Tibial artery (tissue), 4 donors: ENCODE measurements at regions not wholly inside any gene's neighbourhood (a gene's known extent, or its start where the extent isn't known, plus 50 kb on each side); places are given as distances from the start of the nearest gene placed in this dataset.

ENCODE experiments used
- DNase-seq, 2 donors: peaks; one replicate each; pipeline ENCODE4 v3.0.0-alpha.2; 2019
- H3K27ac ChIP-seq, 2 donors: fragments of 200-600 bp; sonication (generic) in 1 of 2; 1 replicate in 1 of 2; 2 replicates in 1 of 2; pipeline ENCODE4 v1.5.1; 2018 to 2019; ENCODE audit warnings: mild to moderate bottlenecking in 1 of 2
- H3K27me3 ChIP-seq, 2 donors: fragments of 200-600 bp; sonication (generic) in 1 of 2; one replicate each; pipeline versions ENCODE4 v1.5.1 to v1.6.0; 2016 to 2019
- H3K36me3 ChIP-seq, 3 donors: fragments of 200-600 bp; sonication (generic) in 2 of 3; one replicate each; pipeline ENCODE4 v1.5.1; 2016 to 2019; ENCODE audit warnings: mild to moderate bottlenecking in 2 of 3
- H3K4me1 ChIP-seq, 4 donors: fragments of 200-600 bp; sonication (generic) in 2 of 4; 1 replicate in 3 of 4; 2 replicates in 1 of 4; pipeline ENCODE4 v1.5.1; 2016 to 2019
- H3K4me3 ChIP-seq, 2 donors: fragments of 200-600 bp; sonication (generic) in 1 of 2; 1 replicate in 1 of 2; 2 replicates in 1 of 2; pipeline ENCODE4 v1.5.1; 2018 to 2019; ENCODE audit warnings: mild to moderate bottlenecking in 2 of 2
- H3K9me3 ChIP-seq, 3 donors: fragments of 200-600 bp; sonication (generic) in 1 of 3; one replicate each; pipeline ENCODE4 v1.5.1; 2016 to 2019
- CTCF ChIP-seq, 2 experiments: fragments of 200-600 bp in 1 of 2; fragments of 450-650 bp in 1 of 2; IDR thresholded peaks; one replicate each; pipeline ENCODE4 v1.5.1; 2017 to 2019; ENCODE audit warnings: antibody characterized with exemption in 2 of 2, mild to moderate bottlenecking in 1 of 2, moderate library complexity in 1 of 2
- intact Hi-C: fragments of 100-400 bp; cut with DNase I; formaldehyde crosslinking; loops from one replicate; pipeline ENCODE4 v1.15.0; 2023; ENCODE audit warnings: low total_unique reads

GRCh38 chr11:134822897-134823296 is 410.9 kb upstream of the B3GAT1 start:
- H3K36me3 ChIP-seq: no peaks in the 10 kb centered on the region
- no peak for TF ChIP-seq CTCF (IDR thresholded peaks at IDR 0.05)
- H3K27me3 ChIP-seq: peaks cover 0 to 5% of the 10 kb centered on the region in 2 donors
- H3K9me3 ChIP-seq: no peaks in the 10 kb centered on the region
- intact Hi-C loops: no loop called here
- H3K4me3 ChIP-seq: no peak overlapping the region
- no peaks in the 10 kb centered on the region for H3K4me1 ChIP-seq
- no peak overlapping the region for H3K27ac ChIP-seq
- no peak for DNase-seq

- no peak overlapping the region for H3K27ac ChIP-seq
- H3K9me3 ChIP-seq: no peaks in the 10 kb centered on the region
- no peak for TF ChIP-seq CTCF (IDR thresholded peaks at IDR 0.05)
- no peak overlapping the region for H3K4me3 ChIP-seq
- intact Hi-C loops: no loop called here
- peaks cover 0 to 5% of the 10 kb centered on the region in 2 donors for H3K27me3 ChIP-seq
- H3K4me1 ChIP-seq: no peaks in the 10 kb centered on the region
- DNase-seq: no peak
- no peaks in the 10 kb centered on the region for H3K36me3 ChIP-seq
Observed at GRCh38 chr11:134821422-134821821, 409.4 kb upstream of the B3GAT1 start.

- Histone ChIP-seq H3K9me3 (no peaks in the 10 kb centered on the region), H3K27me3 (peaks cover 0 to 5% of the 10 kb centered on the region in 2 donors), H3K4me3 (no peak overlapping the region), H3K36me3 (no peaks in the 10 kb centered on the region), H3K4me1 (no peaks in the 10 kb centered on the region), H3K27ac (no peak overlapping the region)
- intact Hi-C loops: no loop called here
- TF ChIP-seq CTCF (IDR thresholded peaks at IDR 0.05): no peak
- DNase-seq: no peak
Observed at GRCh38 chr11:134819041-134819440, 407.0 kb upstream of the B3GAT1 start.

- no peak for DNase-seq
- H3K4me3 ChIP-seq: no peak overlapping the region
- TF ChIP-seq CTCF (IDR thresholded peaks at IDR 0.05): no peak
- no peak overlapping the region for H3K27ac ChIP-seq
- peaks cover 0 to 5% of the 10 kb centered on the region in 2 donors for H3K27me3 ChIP-seq
- no peaks in the 10 kb centered on the region for H3K9me3 ChIP-seq
- no peaks in the 10 kb centered on the region for H3K4me1 ChIP-seq
- intact Hi-C loops: no loop called here
- H3K36me3 ChIP-seq: no peaks in the 10 kb centered on the region
Observed at GRCh38 chr11:134818516-134818915, 406.5 kb upstream of the B3GAT1 start.

GRCh38 chr11:134815404-134815803 is 403.4 kb upstream of the B3GAT1 start:
- Histone ChIP-seq H3K36me3 (no peaks in the 10 kb centered on the region), H3K27ac (no peak overlapping the region), H3K9me3 (no peaks in the 10 kb centered on the region), H3K27me3 (peaks cover 0 to 5% of the 10 kb centered on the region in 2 donors), H3K4me1 (no peaks in the 10 kb centered on the region), H3K4me3 (no peak overlapping the region)
- no peak for DNase-seq
- intact Hi-C loops: no loop called here
- no peak for TF ChIP-seq CTCF (IDR thresholded peaks at IDR 0.05)

- TF ChIP-seq CTCF (IDR thresholded peaks at IDR 0.05): no peak
- Histone ChIP-seq H3K4me1 (no peaks in the 10 kb centered on the region), H3K36me3 (no peaks in the 10 kb centered on the region), H3K9me3 (no peaks in the 10 kb centered on the region), H3K4me3 (no peak overlapping the region), H3K27ac (no peak overlapping the region), H3K27me3 (peaks cover 0 to 3% of the 10 kb centered on the region in 2 donors)
- no peak for DNase-seq
- intact Hi-C loops: no loop called here
Observed at GRCh38 chr11:134807997-134808396, 396.0 kb upstream of the B3GAT1 start.
